Activated T-cell treated with anti-CD3 and anti-CD28 coated beads, Interleukin-2, amount 50 U/mL, for 24 hours (primary cell): ENCODE measurements at regions not wholly inside any gene's neighbourhood (a gene's known extent, or its start where the extent isn't known, plus 50 kb on each side); places are given as distances from the start of the nearest gene placed in this dataset.

Experiments used
- DNase-seq: peaks from one replicate; pipeline ENCODE4 v3.0.0-alpha.2; 2020
- H3K27ac Mint-ChIP-seq: 2 replicates; pipeline ENCODE4 v1.8.0; 2020; ENCODE audit warnings: mild to moderate bottlenecking, mixed read lengths
- H3K27me3 Mint-ChIP-seq: 2 replicates; pipeline ENCODE4 v1.8.0; 2020; ENCODE audit warnings: mixed read lengths
- H3K36me3 Mint-ChIP-seq: 2 replicates; pipeline ENCODE4 v1.8.0; 2020; ENCODE audit warnings: low read depth, mixed read lengths
- H3K4me1 Mint-ChIP-seq: 2 replicates; pipeline ENCODE4 v1.8.0; 2020; ENCODE audit warnings: low read depth, mixed read lengths
- H3K4me3 Mint-ChIP-seq: 2 replicates; pipeline ENCODE4 v1.8.0; 2020; ENCODE audit warnings: mild to moderate bottlenecking, moderate library complexity, mixed read lengths
- H3K9me3 Mint-ChIP-seq: 2 replicates; pipeline ENCODE4 v1.8.0; 2020; ENCODE audit warnings: mixed read lengths

GRCh38 chrX:122856205-122856604 lies 327.9 kb upstream of the GRIA3 start:
- Mint-ChIP-seq H3K4me1 (no peaks in the 10 kb centered on the region), H3K27ac (no peak overlapping the region), H3K27me3 (peaks cover 2% of the 10 kb centered on the region), H3K9me3 (no peaks in the 10 kb centered on the region), H3K36me3 (no peaks in the 10 kb centered on the region), H3K4me3 (no peak overlapping the region)
- DNase-seq, result no peak

- H3K27ac Mint-ChIP-seq, result no peak overlapping the region
- H3K27me3 Mint-ChIP-seq, result no peaks in the 10 kb centered on the region
- H3K9me3 Mint-ChIP-seq, result no peaks in the 10 kb centered on the region
Observed at GRCh38 chrX:122857734-122858133, 326.3 kb upstream of the GRIA3 start.

GRCh38 chrX:122863067-122863466 lies 321.0 kb upstream of the GRIA3 start:
- Mint-ChIP-seq H3K4me3 (no peak overlapping the region), H3K4me1 (no peaks in the 10 kb centered on the region), H3K9me3 (no peaks in the 10 kb centered on the region), H3K36me3 (no peaks in the 10 kb centered on the region), H3K27me3 (no peaks in the 10 kb centered on the region), H3K27ac (no peak overlapping the region)
- no peak for DNase-seq

More at GRCh38 chrX:122857734-122858133, 326.3 kb upstream of the GRIA3 start:
- DNase-seq, result no peak
- Mint-ChIP-seq H3K4me3 (no peak overlapping the region), H3K36me3 (no peaks in the 10 kb centered on the region), H3K4me1 (no peaks in the 10 kb centered on the region)

GRCh38 chrX:122866532-122866931 lies 317.5 kb upstream of the GRIA3 start:
- Mint-ChIP-seq H3K27ac (no peak overlapping the region), H3K27me3 (peaks cover under 1% of the 10 kb centered on the region), H3K4me1 (no peaks in the 10 kb centered on the region), H3K9me3 (no peaks in the 10 kb centered on the region), H3K36me3 (no peaks in the 10 kb centered on the region), H3K4me3 (no peak overlapping the region)
- no peak for DNase-seq

GRCh38 chrX:122868631-122869030 lies 315.4 kb upstream of the GRIA3 start:
- H3K4me3 Mint-ChIP-seq, result no peak overlapping the region

GRCh38 chrX:122869171-122869570 lies 314.9 kb upstream of the GRIA3 start:
- no peaks in the 10 kb centered on the region for H3K4me1 Mint-ChIP-seq
- H3K27ac Mint-ChIP-seq, result no peak overlapping the region
- no peak for DNase-seq
- no peaks in the 10 kb centered on the region for H3K36me3 Mint-ChIP-seq
- H3K27me3 Mint-ChIP-seq, result peaks cover 3% of the 10 kb centered on the region
- no peaks in the 10 kb centered on the region for H3K9me3 Mint-ChIP-seq
- H3K4me3 Mint-ChIP-seq, result no peak overlapping the region

More at GRCh38 chrX:122868631-122869030, 315.4 kb upstream of the GRIA3 start:
- H3K4me1 Mint-ChIP-seq, result no peaks in the 10 kb centered on the region
- no peak overlapping the region for H3K27ac Mint-ChIP-seq
- no peak for DNase-seq
- H3K9me3 Mint-ChIP-seq, result no peaks in the 10 kb centered on the region
- peaks cover 3% of the 10 kb centered on the region for H3K27me3 Mint-ChIP-seq
- no peaks in the 10 kb centered on the region for H3K36me3 Mint-ChIP-seq

- DNase-seq, result no peak
- no peak overlapping the region for H3K4me3 Mint-ChIP-seq
- H3K27ac Mint-ChIP-seq, result no peak overlapping the region
- H3K9me3 Mint-ChIP-seq, result no peaks in the 10 kb centered on the region
- H3K27me3 Mint-ChIP-seq, result peaks cover 3% of the 10 kb centered on the region
- H3K4me1 Mint-ChIP-seq, result no peaks in the 10 kb centered on the region
- H3K36me3 Mint-ChIP-seq, result no peaks in the 10 kb centered on the region
Observed at GRCh38 chrX:122878269-122878668, 305.8 kb upstream of the GRIA3 start.

- H3K36me3 Mint-ChIP-seq, result no peaks in the 10 kb centered on the region
- H3K4me1 Mint-ChIP-seq, result no peaks in the 10 kb centered on the region
Observed at GRCh38 chrX:122880952-122881351, 303.1 kb upstream of the GRIA3 start.

GRCh38 chrX:122890729-122891128 lies 293.3 kb upstream of the GRIA3 start:
- H3K4me3 Mint-ChIP-seq, result no peak overlapping the region
- peaks cover 3% of the 10 kb centered on the region for H3K9me3 Mint-ChIP-seq
- H3K27me3 Mint-ChIP-seq, result no peaks in the 10 kb centered on the region
- H3K4me1 Mint-ChIP-seq, result no peaks in the 10 kb centered on the region
- no peak for DNase-seq
- H3K27ac Mint-ChIP-seq, result no peak overlapping the region
- no peaks in the 10 kb centered on the region for H3K36me3 Mint-ChIP-seq

More at GRCh38 chrX:122880952-122881351, 303.1 kb upstream of the GRIA3 start:
- Mint-ChIP-seq H3K27ac (no peak overlapping the region), H3K9me3 (no peaks in the 10 kb centered on the region), H3K27me3 (no peaks in the 10 kb centered on the region), H3K4me3 (no peak overlapping the region)
- DNase-seq, result no peak

- Mint-ChIP-seq H3K4me1 (no peaks in the 10 kb centered on the region), H3K27me3 (no peaks in the 10 kb centered on the region), H3K4me3 (no peak overlapping the region), H3K36me3 (no peaks in the 10 kb centered on the region), H3K9me3 (peaks cover 27% of the 10 kb centered on the region), H3K27ac (no peak overlapping the region)
- no peak for DNase-seq
Observed at GRCh38 chrX:122906726-122907125, 277.4 kb upstream of the GRIA3 start.

GRCh38 chrX:122907375-122907774 lies 276.7 kb upstream of the GRIA3 start:
- Mint-ChIP-seq H3K27ac (no peak overlapping the region), H3K36me3 (no peaks in the 10 kb centered on the region), H3K4me1 (no peaks in the 10 kb centered on the region), H3K27me3 (no peaks in the 10 kb centered on the region), H3K9me3 (peaks cover 25% of the 10 kb centered on the region), H3K4me3 (no peak overlapping the region)
- DNase-seq, result no peak

- H3K4me3 Mint-ChIP-seq, result no peak overlapping the region
- no peak overlapping the region for H3K27ac Mint-ChIP-seq
- H3K36me3 Mint-ChIP-seq, result no peaks in the 10 kb centered on the region
- H3K27me3 Mint-ChIP-seq, result no peaks in the 10 kb centered on the region
- H3K4me1 Mint-ChIP-seq, result no peaks in the 10 kb centered on the region
- DNase-seq, result no peak
- H3K9me3 Mint-ChIP-seq, result peaks cover 25% of the 10 kb centered on the region
Observed at GRCh38 chrX:122910697-122911096, 273.4 kb upstream of the GRIA3 start.

GRCh38 chrX:122913134-122913533 lies 270.9 kb upstream of the GRIA3 start:
- H3K27me3 Mint-ChIP-seq, result no peaks in the 10 kb centered on the region
- no peaks in the 10 kb centered on the region for H3K4me1 Mint-ChIP-seq
- no peak overlapping the region for H3K4me3 Mint-ChIP-seq
- no peak overlapping the region for H3K27ac Mint-ChIP-seq
- no peak for DNase-seq
- H3K9me3 Mint-ChIP-seq, result peaks cover 21% of the 10 kb centered on the region
- H3K36me3 Mint-ChIP-seq, result no peaks in the 10 kb centered on the region

- H3K4me3 Mint-ChIP-seq, result no peak overlapping the region
- no peaks in the 10 kb centered on the region for H3K4me1 Mint-ChIP-seq
- H3K27ac Mint-ChIP-seq, result no peak overlapping the region
- DNase-seq, result no peak
- peaks cover 19% of the 10 kb centered on the region for H3K9me3 Mint-ChIP-seq
- H3K36me3 Mint-ChIP-seq, result no peaks in the 10 kb centered on the region
- no peaks in the 10 kb centered on the region for H3K27me3 Mint-ChIP-seq
Observed at GRCh38 chrX:122913764-122914163, 270.3 kb upstream of the GRIA3 start.

- Mint-ChIP-seq H3K4me3 (no peak overlapping the region), H3K27ac (no peak overlapping the region), H3K36me3 (no peaks in the 10 kb centered on the region), H3K9me3 (peaks cover 18% of the 10 kb centered on the region), H3K27me3 (no peaks in the 10 kb centered on the region), H3K4me1 (no peaks in the 10 kb centered on the region)
- no peak for DNase-seq
Observed at GRCh38 chrX:122914256-122914655, 269.8 kb upstream of the GRIA3 start.

GRCh38 chrX:122934131-122934530 lies 249.9 kb upstream of the GRIA3 start:
- H3K4me3 Mint-ChIP-seq, result no peak overlapping the region
- H3K27ac Mint-ChIP-seq, result no peak overlapping the region
- H3K4me1 Mint-ChIP-seq, result no peaks in the 10 kb centered on the region
- H3K9me3 Mint-ChIP-seq, result no peaks in the 10 kb centered on the region
- H3K27me3 Mint-ChIP-seq, result peaks cover 6% of the 10 kb centered on the region
- DNase-seq, result no peak
- no peaks in the 10 kb centered on the region for H3K36me3 Mint-ChIP-seq
